ENCODE measurements at regions not wholly inside any gene's neighbourhood (a gene's known extent, or its start where the extent isn't known, plus 50 kb on each side); places are given as distances from the start of the nearest gene placed in this dataset.
A peak's percentile ranks its signal among the peaks of the same experiment; 100 is the strongest.
"Not testable (repeated sequence)": the region's sequence is repeated elsewhere in the genome, so short reads cannot be mapped to it uniquely, and the experiment has no call there.

GRCh38 chr2:220336771-220337170, 709.3 kb downstream of the SLC4A3 start:
- DNase-seq (ENCODE audit: low read depth) = no peak
- in situ Hi-C loops (cut with HindIII; ENCODE audit: low pct_unique_long_range_greater_than_20kb, low sequenced_read_pairs) = no loop called here

DNA sequence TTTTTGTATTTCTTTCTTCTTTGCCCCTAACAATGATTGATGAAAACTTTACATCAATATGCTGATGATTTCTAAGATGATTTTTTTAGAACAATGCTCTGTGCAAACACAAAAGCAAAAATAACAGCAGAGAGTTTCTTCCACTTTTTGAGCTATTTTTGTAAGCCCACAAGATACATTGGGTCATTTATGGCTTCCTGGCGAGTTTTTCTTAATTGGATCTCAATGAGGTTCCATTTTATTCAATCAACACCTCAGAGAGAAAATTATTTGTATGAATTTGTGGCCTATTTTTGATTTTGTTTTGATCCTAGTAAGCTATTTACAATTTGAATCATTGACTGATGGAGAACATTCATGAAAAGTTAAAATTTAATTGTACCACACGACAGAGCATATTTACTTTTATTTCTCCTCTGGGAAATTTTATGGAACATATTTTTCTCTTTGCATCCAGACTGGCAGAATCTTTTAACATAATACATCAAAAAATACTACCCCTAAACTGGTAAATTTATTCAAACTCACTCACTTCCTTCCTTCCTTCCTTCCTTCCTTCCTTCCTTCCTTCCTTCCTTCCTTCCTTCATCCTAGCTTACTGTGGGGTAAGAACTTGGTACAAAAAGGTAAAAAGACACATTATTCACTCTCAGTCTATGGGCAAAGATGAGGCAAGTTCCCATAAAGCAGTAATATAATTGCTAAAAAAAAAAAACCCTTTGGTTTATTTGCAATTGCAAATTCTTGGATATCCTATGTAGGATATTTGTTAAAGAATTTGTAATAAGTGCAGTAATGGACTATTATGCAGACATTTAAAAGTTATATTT, 710.4 kb downstream of the SLC4A3 start:
- in situ Hi-C loops (cut with HindIII; ENCODE audit: low pct_unique_long_range_greater_than_20kb, low sequenced_read_pairs) = no loop called here
- no peak for DNase-seq (ENCODE audit: low read depth)

DNA sequence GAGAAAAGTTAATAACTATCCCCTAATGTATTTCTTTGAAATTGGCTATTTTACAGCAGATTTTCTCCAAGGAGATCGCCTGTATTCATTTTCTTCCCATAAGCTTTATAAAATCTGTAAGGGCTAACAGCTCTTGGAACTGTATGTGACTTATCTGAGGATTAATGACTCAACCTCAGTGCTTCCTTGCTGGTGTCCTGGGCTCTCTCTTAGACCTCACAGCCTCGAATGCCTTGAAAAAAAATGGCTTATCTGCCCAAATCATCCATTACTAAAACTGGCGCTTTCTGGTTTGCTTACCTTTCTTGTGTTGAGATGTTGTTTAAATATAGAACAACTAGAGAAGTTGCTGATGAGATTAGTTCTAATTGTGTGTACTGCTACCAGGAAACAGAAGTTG, 713.6 kb downstream of the SLC4A3 start:
- in situ Hi-C loops (cut with HindIII; ENCODE audit: low pct_unique_long_range_greater_than_20kb, low sequenced_read_pairs) = no loop called here
- no peak for DNase-seq (ENCODE audit: low read depth)

DNA sequence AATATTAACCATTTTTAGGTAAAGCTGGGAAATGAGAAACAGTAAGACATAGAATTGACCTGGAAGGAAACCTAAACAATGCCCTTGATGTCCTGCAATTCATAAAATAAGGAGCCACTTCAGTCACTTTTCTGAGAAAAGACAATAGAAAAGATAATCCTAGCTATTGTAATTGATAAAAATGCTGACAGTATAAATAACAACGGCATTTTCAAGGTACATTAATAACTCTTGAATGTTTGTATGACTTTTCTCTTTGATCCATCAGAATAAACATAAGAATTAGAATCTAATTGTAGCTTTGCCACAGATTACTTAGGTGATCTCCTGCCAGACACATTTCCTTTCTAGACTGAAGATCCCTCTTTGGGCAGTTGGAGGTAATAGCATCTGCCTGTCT, 719.5 kb downstream of the SLC4A3 start:
- in situ Hi-C loops (cut with HindIII; ENCODE audit: low pct_unique_long_range_greater_than_20kb, low sequenced_read_pairs) = no loop called here
- DNase-seq (ENCODE audit: low read depth) = no peak

GRCh38 chr2:220347626-220348025, 720.2 kb downstream of the SLC4A3 start:
- in situ Hi-C loops (cut with HindIII; ENCODE audit: low pct_unique_long_range_greater_than_20kb, low sequenced_read_pairs) = no loop called here
- no peak for DNase-seq (ENCODE audit: low read depth)

DNA sequence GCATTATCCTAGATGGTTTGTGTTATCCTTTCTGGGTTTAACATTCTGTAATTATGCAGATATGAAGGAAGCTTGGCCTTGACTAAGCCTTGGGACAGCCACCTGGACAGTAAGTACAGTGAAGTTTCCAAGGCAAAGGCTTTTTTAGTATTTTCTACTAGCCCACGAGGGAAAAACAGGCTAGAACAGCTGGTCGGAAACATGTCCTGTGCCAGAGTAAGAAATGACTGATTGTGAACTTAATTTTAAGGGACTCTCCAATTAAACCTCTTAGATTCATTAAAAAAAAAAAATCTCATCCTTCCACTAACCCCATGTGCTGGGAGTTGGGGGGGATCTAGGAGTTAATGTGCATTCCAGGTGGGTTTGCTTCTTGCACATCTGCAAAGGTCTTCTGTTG, 720.8 kb downstream of the SLC4A3 start:
- in situ Hi-C loops (cut with HindIII; ENCODE audit: low pct_unique_long_range_greater_than_20kb, low sequenced_read_pairs) = no loop called here
- DNase-seq (ENCODE audit: low read depth) = no peak

- in situ Hi-C loops (cut with HindIII; ENCODE audit: low pct_unique_long_range_greater_than_20kb, low sequenced_read_pairs) = no loop called here
- DNase-seq (ENCODE audit: low read depth) = no peak
Measured at GRCh38 chr2:220353897-220354296, 726.5 kb downstream of the SLC4A3 start.

DNA sequence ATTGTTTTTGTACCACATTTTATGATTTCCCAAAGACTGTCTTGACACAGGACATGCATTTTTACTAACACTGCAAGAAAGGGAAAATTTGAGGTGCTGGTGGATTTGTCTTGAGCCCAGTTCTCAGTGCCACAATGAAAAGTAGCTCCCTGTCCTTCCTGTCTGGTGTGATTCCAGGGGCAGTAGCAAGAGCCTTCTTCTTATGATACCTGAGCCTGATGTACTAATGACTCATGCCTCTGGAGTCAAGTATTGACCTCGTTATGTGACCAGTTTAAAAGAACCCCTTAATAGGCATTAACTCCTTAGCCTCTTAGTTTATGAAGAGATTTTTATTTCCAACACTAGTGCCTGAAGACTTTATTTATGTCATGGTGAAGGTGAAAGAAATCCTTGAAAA, 728.6 kb downstream of the SLC4A3 start:
- in situ Hi-C loops (cut with HindIII; ENCODE audit: low pct_unique_long_range_greater_than_20kb, low sequenced_read_pairs) = no loop called here
- DNase-seq (ENCODE audit: low read depth) = no peak

DNA sequence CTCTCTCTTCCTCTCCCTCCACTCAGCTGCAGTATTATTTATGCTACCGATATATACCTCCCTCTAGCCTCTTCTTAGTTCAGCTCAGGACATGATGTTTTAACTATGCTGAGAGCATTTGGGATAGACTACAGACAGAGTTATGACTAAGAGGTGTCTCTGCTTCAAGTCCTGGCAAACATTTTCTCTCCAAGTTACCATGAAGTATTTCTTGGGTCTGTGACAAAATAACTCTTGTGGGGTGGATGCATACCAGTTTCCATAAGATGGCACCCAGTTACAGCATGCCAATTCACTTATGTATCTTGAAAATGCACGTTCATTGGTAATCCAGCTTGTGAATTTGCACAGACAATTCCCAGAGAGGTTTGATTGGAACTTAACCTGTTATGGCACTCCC, 737.6 kb downstream of the SLC4A3 start:
- DNase-seq (ENCODE audit: low read depth) = no peak
- in situ Hi-C loops (cut with HindIII; ENCODE audit: low pct_unique_long_range_greater_than_20kb, low sequenced_read_pairs) = no loop called here

GRCh38 chr2:220366765-220367164, 739.3 kb downstream of the SLC4A3 start:
- DNase-seq (ENCODE audit: low read depth) = no peak
- in situ Hi-C loops (cut with HindIII; ENCODE audit: low pct_unique_long_range_greater_than_20kb, low sequenced_read_pairs) = no loop called here

DNA sequence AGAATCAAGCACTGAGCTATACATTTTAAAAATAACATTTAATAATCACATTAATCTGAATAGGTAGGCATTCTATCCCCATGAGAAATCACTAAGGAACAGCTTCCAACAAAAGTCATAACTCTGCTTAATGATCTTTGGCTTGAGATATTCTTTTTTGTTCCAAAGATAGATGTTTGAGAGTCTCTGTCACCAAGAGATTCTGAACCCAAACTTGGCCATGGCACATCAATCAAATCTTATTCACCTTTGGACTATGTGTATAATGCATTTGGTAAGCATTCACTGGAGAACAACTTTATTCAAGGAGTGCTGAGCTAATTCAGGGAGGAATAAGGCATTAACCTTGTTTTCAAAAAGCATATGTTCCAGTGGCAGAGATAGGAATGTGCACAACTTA, 743.3 kb downstream of the SLC4A3 start:
- in situ Hi-C loops (cut with HindIII; ENCODE audit: low pct_unique_long_range_greater_than_20kb, low sequenced_read_pairs) = no loop called here
- no peak for DNase-seq (ENCODE audit: low read depth)

GRCh38 chr2:220371211-220371610, 743.8 kb downstream of the SLC4A3 start:
- no peak for DNase-seq (ENCODE audit: low read depth)
- in situ Hi-C loops (cut with HindIII; ENCODE audit: low pct_unique_long_range_greater_than_20kb, low sequenced_read_pairs) = no loop called here

DNA sequence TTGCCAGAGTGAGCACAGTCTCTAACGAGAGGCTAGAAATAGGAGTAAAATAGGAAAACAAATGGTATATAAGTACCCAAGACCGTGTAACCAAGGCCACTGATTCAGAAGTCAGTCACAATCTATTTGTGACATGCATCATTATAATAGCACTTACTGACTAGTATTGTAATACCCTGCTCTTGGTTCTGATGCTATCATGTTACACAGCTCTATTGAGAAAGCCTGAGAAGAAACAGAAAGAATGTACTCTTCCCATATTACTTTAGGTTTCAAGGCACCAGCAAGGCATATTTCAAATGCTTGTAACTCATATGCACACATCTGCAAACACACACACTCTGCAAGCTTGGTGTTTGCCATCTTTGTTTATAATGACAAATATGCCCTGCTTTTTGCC, 746.4 kb downstream of the SLC4A3 start:
- in situ Hi-C loops (cut with HindIII; ENCODE audit: low pct_unique_long_range_greater_than_20kb, low sequenced_read_pairs) = no loop called here
- DNase-seq (ENCODE audit: low read depth) = no peak

- DNase-seq (ENCODE audit: low read depth) = no peak
- in situ Hi-C loops (cut with HindIII; ENCODE audit: low pct_unique_long_range_greater_than_20kb, low sequenced_read_pairs) = no loop called here
Measured at GRCh38 chr2:220374282-220374681, 746.9 kb downstream of the SLC4A3 start.

- in situ Hi-C loops (cut with HindIII; ENCODE audit: low pct_unique_long_range_greater_than_20kb, low sequenced_read_pairs) = no loop called here
- DNase-seq (ENCODE audit: low read depth) = no peak
Measured at GRCh38 chr2:220377482-220378155, 750.2 kb downstream of the SLC4A3 start.

DNA sequence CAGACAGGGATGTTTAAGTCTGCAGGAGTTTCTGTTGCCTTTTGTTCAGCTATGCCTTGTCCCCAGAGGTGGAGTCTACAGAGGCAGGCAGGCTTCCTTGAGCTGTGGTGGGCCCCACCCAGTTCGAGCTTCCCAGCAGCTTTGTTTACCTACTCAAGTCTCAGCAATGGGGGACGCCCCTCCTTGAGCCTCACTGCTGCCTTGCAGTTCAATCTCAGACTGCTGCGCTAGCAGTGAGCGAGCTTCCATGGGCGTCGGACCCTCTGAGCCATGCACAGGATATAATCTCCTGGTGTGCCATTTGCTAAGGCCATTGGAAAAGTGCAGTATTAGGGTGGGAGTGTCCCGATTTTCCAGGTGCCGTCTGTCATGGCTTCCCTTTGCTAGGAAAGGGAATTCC, 760.3 kb downstream of the SLC4A3 start:
- in situ Hi-C loops (cut with HindIII; ENCODE audit: low pct_unique_long_range_greater_than_20kb, low sequenced_read_pairs) = not testable (repeated sequence)

DNA sequence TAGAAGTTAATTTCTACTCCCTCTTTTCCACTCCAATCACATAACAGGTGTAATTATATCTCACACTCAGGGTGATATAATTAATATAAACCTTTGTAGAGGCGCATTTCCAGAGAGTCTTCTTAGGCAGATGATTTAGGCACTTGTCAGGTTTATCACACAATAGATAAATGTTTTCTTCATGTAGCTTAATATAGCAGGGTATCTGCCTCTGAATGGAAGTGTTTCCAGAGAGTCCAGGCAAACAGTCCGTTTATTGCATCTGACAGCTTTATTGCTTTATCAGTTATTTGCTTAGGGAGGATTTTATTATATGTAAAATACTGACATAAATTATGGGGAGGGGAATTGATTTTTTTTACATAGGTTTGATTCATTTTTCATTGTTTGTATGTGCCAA, 766.3 kb downstream of the SLC4A3 start:
- in situ Hi-C loops (cut with HindIII; ENCODE audit: low pct_unique_long_range_greater_than_20kb, low sequenced_read_pairs) = no loop called here
- DNase-seq (ENCODE audit: low read depth) = no peak

More for the DNA sequence above, 760.3 kb downstream of the SLC4A3 start:
- not testable (repeated sequence) for DNase-seq (ENCODE audit: low read depth)

DNA sequence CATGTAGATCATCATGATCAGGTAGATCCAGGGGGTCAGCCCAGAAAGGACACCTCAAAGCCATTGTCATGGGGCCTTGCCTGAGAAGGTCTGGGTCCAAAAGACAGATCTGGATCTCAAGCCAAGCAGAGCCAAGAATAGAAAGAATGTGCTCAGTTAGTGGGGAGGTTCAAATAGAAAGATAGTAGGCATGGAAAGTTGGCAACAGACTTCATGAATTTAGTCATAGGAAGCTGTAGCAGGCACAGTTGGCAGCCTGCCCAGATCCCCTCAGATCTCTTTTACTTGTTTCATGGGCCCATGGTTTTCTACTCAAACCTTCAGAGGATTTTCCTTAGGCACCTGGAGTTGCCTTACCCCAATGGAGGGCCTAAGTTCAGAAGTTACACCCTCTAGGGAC, 767.0 kb downstream of the SLC4A3 start:
- peak; percentile 12 for DNase-seq (ENCODE audit: low read depth)
- in situ Hi-C loops (cut with HindIII; ENCODE audit: low pct_unique_long_range_greater_than_20kb, low sequenced_read_pairs) = no loop called here

DNA sequence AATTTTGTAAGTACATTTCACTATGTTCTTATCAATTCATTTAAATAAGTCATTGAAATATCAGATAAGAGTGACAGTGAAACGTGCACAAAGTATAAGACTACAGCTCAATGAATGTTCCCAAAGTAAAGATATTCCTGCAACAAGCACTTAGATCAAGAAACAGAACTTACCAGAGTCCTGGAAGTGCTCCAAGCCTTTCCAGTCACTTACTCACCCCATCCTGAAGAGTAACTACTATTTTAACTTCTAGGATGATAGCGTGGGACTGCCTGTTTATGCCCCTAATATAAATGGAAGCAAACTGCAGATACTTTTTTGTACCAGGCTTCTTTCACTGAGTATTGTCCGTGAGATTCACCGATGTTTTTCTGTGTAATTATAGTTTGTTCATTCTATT, 768.9 kb downstream of the SLC4A3 start:
- in situ Hi-C loops (cut with HindIII; ENCODE audit: low pct_unique_long_range_greater_than_20kb, low sequenced_read_pairs) = no loop called here

GRCh38 chr2:220410296-220410695, 782.9 kb downstream of the SLC4A3 start:
- in situ Hi-C loops (cut with HindIII; ENCODE audit: low pct_unique_long_range_greater_than_20kb, low sequenced_read_pairs) = no loop called here
- no peak for DNase-seq (ENCODE audit: low read depth)

More for the DNA sequence above, 768.9 kb downstream of the SLC4A3 start:
- no peak for DNase-seq (ENCODE audit: low read depth)
